ENCODE measurements at regions not wholly inside any gene's neighbourhood (a gene's known extent, or its start where the extent isn't known, plus 50 kb on each side); places are given as distances from the start of the nearest gene placed in this dataset.
A peak's percentile ranks its signal among the peaks of the same experiment; 100 is the strongest.

- Mint-ChIP-seq H3K9me3 (no peaks in the 10 kb centered on the region), H3K27me3 (ENCODE audit: low read depth) (no peaks in the 10 kb centered on the region), H3K36me3 (ENCODE audit: insufficient read depth in 1 of 3, low read depth in 3 of 3) (no peaks in the 10 kb centered on the region), H3K27ac (peak overlapping the region in 2 of 3 experiments; percentile 48 to 81; a peak in 3 of 7 replicates), H3K4me1 (peaks cover 11 to 17% of the 10 kb centered on the region in 2 experiments), H3K4me3 (no peak overlapping the region)
- Histone ChIP-seq H3T11ph (ENCODE audit: low read length) (no peak overlapping the region), H2BK20ac (ENCODE audit: low read depth, low read length, poor library complexity, severe bottlenecking) (no peak overlapping the region), H3K79me1 (ENCODE audit: insufficient read depth, low read depth, low read length, poor library complexity, severe bottlenecking) (no peaks in the 10 kb centered on the region), H2AK5ac (ENCODE audit: insufficient read length, low read length) (no peak overlapping the region), H3K27ac (ENCODE audit: insufficient read length, low read depth, low read length) (no peak overlapping the region), H4K8ac (replicated peaks; ENCODE audit: insufficient read length, low read depth, low read length) (no peak overlapping the region), H3K14ac (ENCODE audit: insufficient read depth, low read length) (no peak overlapping the region), H3K23me2 (ENCODE audit: insufficient read length, low read depth, low read length, poor library complexity, severe bottlenecking) (no peaks in the 10 kb centered on the region), H3K79me2 (ENCODE audit: insufficient read depth, low read length) (no peaks in the 10 kb centered on the region), H3K4ac (ENCODE audit: low read depth, low read length) (no peak overlapping the region), H3K23ac (ENCODE audit: insufficient read length, low read depth, low read length) (no peak overlapping the region), H4K5ac (ENCODE audit: insufficient read length, low read depth, low read length) (no peak overlapping the region), H3K4me2 (ENCODE audit: insufficient read depth, insufficient read length, low read length) (no peak overlapping the region), H3K9me3 (ENCODE audit: control insufficient read depth, low read depth, low read length) (no peaks in the 10 kb centered on the region), H4K20me1 (ENCODE audit: control insufficient read depth, insufficient read depth, insufficient read length) (no peaks in the 10 kb centered on the region), H2BK120ac (ENCODE audit: low read depth, low read length, poor library complexity, severe bottlenecking) (no peak overlapping the region), H3K27me3 (ENCODE audit: insufficient read depth, low read length) (no peaks in the 10 kb centered on the region), H2BK15ac (ENCODE audit: low read depth, low read length) (no peak overlapping the region), H2BK12ac (ENCODE audit: insufficient read length, low read depth, low read length) (no peak overlapping the region), H3K9ac (ENCODE audit: extremely low read depth, insufficient read length, low read length) (no peak overlapping the region), H2BK5ac (ENCODE audit: insufficient read length, low read length) (no peak overlapping the region), H3K18ac (ENCODE audit: insufficient read length, low read depth, low read length) (peak overlapping the region; percentile 48), H3K4me1 (ENCODE audit: insufficient read depth, low read length) (no peaks in the 10 kb centered on the region), H3K56ac (ENCODE audit: insufficient read length, low read depth, low read length) (no peak overlapping the region), H4K91ac (ENCODE audit: insufficient read length, low read depth, low read length) (no peak overlapping the region), H2AFZ (ENCODE audit: low read length) (no peak overlapping the region)
- peak; percentile 31 for DNase-seq
- no peak for TF ChIP-seq CTCF (conservative IDR thresholded peaks at IDR 0.05)
- WGBS (ENCODE audit: extremely low coverage, insufficient read length, low lambda C conversion rate): no CpG with 5 or more reads among the region's 3 CpGs
Observed at GRCh38 chr10:108203905-108204527, 1039.5 kb upstream of the SORCS1 start.

Measured in H9 (cell line).